ENCODE measurements at regions not wholly inside any gene's neighbourhood (a gene's known extent, or its start where the extent isn't known, plus 50 kb on each side); places are given as distances from the start of the nearest gene placed in this dataset.

DNA sequence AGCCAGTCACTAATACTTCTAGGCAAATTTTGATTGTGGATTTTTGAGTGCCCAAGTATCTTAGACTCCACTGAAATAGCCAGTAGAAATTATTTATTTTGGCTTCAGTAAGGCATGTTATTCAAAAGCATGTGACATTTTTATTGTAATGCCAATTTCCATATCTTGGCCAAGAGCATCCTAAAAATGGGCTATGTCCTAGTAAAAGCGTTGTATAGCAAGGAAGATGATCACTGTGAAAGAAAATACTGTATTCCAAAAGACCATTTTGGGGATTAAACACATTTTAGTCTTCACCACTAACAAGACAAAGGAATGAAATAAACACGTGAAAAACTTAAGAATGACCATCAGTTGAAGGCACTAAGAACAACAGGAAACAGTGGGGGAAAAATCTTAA, 149.1 kb downstream of the NUFIP1 start:
- H3K27me3 ChIP-seq (ENCODE audit: insufficient read depth, low read length) = no peaks in the 10 kb centered on the region
- ChIA-PET POLR2A (no interaction called here), CTCF (no interaction called here), RAD21 (ENCODE audit: low non-redundant PET in 1 of 2, low total read pairs in 2 of 2, uncharacterized antibody in 2 of 2, unreplicated experiment in 2 of 2) (no interaction called here)
- no peak overlapping the region for H3K4me2 ChIP-seq (ENCODE audit: low read length)
- H3K9me2 ChIP-seq (ENCODE audit: insufficient read depth) = no peaks in the 10 kb centered on the region
- no peak overlapping the region for H2AFZ ChIP-seq (ENCODE audit: low read depth, low read length, poor library complexity, severe bottlenecking)
- H3K4me1 ChIP-seq (ENCODE audit: control insufficient read depth in 1 of 2, insufficient read depth in 2 of 2, low read length in 2 of 2) = peaks cover 0 to 10% of the 10 kb centered on the region in 2 experiments; a peak in 1 of 4 replicates
- TF ChIP-seq, protein P1, sequence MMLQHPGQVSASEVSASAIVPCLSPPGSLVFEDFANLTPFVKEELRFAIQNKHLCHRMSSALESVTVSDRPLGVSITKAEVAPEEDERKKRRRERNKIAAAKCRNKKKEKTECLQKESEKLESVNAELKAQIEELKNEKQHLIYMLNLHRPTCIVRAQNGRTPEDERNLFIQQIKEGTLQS (IDR thresholded peaks at IDR 0.05) = no peak
- TF ChIP-seq, protein P2, sequence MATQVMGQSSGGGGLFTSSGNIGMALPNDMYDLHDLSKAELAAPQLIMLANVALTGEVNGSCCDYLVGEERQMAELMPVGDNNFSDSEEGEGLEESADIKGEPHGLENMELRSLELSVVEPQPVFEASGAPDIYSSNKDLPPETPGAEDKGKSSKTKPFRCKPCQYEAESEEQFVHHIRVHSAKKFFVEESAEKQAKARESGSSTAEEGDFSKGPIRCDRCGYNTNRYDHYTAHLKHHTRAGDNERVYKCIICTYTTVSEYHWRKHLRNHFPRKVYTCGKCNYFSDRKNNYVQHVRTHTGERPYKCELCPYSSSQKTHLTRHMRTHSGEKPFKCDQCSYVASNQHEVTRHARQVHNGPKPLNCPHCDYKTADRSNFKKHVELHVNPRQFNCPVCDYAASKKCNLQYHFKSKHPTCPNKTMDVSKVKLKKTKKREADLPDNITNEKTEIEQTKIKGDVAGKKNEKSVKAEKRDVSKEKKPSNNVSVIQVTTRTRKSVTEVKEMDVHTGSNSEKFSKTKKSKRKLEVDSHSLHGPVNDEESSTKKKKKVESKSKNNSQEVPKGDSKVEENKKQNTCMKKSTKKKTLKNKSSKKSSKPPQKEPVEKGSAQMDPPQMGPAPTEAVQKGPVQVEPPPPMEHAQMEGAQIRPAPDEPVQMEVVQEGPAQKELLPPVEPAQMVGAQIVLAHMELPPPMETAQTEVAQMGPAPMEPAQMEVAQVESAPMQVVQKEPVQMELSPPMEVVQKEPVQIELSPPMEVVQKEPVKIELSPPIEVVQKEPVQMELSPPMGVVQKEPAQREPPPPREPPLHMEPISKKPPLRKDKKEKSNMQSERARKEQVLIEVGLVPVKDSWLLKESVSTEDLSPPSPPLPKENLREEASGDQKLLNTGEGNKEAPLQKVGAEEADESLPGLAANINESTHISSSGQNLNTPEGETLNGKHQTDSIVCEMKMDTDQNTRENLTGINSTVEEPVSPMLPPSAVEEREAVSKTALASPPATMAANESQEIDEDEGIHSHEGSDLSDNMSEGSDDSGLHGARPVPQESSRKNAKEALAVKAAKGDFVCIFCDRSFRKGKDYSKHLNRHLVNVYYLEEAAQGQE (IDR thresholded peaks at IDR 0.05; ENCODE audit: low read depth) = no peak
- no peak for TF ChIP-seq YY1 (IDR thresholded peaks at IDR 0.05; ENCODE audit: extremely low read depth, insufficient replicate concordance, low read depth, low read length)
- TF ChIP-seq EGR1 (IDR thresholded peaks at IDR 0.05; ENCODE audit: low read depth) = no peak
- TF ChIP-seq POLR2AphosphoS5 (IDR thresholded peaks at IDR 0.05; ENCODE audit: low read depth, low read length) = no peak
- no peak for TF ChIP-seq POLR2A (IDR thresholded peaks at IDR 0.05; ENCODE audit: borderline replicate concordance, extremely low read depth, insufficient read depth, insufficient read length)
- TF ChIP-seq, protein P3, sequence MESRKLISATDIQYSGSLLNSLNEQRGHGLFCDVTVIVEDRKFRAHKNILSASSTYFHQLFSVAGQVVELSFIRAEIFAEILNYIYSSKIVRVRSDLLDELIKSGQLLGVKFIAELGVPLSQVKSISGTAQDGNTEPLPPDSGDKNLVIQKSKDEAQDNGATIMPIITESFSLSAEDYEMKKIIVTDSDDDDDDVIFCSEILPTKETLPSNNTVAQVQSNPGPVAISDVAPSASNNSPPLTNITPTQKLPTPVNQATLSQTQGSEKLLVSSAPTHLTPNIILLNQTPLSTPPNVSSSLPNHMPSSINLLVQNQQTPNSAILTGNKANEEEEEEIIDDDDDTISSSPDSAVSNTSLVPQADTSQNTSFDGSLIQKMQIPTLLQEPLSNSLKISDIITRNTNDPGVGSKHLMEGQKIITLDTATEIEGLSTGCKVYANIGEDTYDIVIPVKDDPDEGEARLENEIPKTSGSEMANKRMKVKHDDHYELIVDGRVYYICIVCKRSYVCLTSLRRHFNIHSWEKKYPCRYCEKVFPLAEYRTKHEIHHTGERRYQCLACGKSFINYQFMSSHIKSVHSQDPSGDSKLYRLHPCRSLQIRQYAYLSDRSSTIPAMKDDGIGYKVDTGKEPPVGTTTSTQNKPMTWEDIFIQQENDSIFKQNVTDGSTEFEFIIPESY (IDR thresholded peaks at IDR 0.05; ENCODE audit: extremely low read depth, insufficient replicate concordance, low read length) = no peak
- TF ChIP-seq ZFX (IDR thresholded peaks at IDR 0.05) = no peak
- TF ChIP-seq, protein P4, sequence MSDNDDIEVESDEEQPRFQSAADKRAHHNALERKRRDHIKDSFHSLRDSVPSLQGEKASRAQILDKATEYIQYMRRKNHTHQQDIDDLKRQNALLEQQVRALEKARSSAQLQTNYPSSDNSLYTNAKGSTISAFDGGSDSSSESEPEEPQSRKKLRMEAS (IDR thresholded peaks at IDR 0.05) = no peak
- no peak for TF ChIP-seq SRF (IDR thresholded peaks at IDR 0.05; ENCODE audit: low read depth)
- no peak for TF ChIP-seq FOSL1 (IDR thresholded peaks at IDR 0.05; ENCODE audit: low read depth)
- TF ChIP-seq RAD21 (IDR thresholded peaks at IDR 0.05; ENCODE audit: low read depth) = no peak
- no peak for TF ChIP-seq CBX3 (IDR thresholded peaks at IDR 0.05; ENCODE audit: low read depth)
- no peak for TF ChIP-seq EZH2 (IDR thresholded peaks at IDR 0.05)
- TF ChIP-seq, protein P5, sequence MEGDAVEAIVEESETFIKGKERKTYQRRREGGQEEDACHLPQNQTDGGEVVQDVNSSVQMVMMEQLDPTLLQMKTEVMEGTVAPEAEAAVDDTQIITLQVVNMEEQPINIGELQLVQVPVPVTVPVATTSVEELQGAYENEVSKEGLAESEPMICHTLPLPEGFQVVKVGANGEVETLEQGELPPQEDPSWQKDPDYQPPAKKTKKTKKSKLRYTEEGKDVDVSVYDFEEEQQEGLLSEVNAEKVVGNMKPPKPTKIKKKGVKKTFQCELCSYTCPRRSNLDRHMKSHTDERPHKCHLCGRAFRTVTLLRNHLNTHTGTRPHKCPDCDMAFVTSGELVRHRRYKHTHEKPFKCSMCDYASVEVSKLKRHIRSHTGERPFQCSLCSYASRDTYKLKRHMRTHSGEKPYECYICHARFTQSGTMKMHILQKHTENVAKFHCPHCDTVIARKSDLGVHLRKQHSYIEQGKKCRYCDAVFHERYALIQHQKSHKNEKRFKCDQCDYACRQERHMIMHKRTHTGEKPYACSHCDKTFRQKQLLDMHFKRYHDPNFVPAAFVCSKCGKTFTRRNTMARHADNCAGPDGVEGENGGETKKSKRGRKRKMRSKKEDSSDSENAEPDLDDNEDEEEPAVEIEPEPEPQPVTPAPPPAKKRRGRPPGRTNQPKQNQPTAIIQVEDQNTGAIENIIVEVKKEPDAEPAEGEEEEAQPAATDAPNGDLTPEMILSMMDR (IDR thresholded peaks at IDR 0.05 in 2 of 3, conservative IDR thresholded peaks at IDR 0.05 in 1 of 3; ENCODE audit: borderline replicate concordance in 1 of 3, insufficient read depth in 1 of 3, low read depth in 2 of 3, low read length in 2 of 3) = no peak
- TF ChIP-seq SP1 (IDR thresholded peaks at IDR 0.05; ENCODE audit: low read depth) = no peak
- no peak for TF ChIP-seq ELF1 (IDR thresholded peaks at IDR 0.05; ENCODE audit: borderline replicate concordance, low read depth)
- intact Hi-C loops (cut with micrococcal nuclease) = no loop called here
- H3K9ac ChIP-seq (ENCODE audit: low read length) = no peak overlapping the region
- DNase-seq (ENCODE audit: low read depth, low spot score) (no peak), ATAC-seq (no peak)
- no peak overlapping the region for H3K4me3 ChIP-seq (replicated peaks in 1 of 2; ENCODE audit: low read depth in 1 of 2, low read length in 2 of 2)
- H3K36me3 ChIP-seq (ENCODE audit: control insufficient read depth in 1 of 2, insufficient read depth in 2 of 2, low read length in 2 of 2) = no peaks in the 10 kb centered on the region
- no peak overlapping the region for H3K27ac ChIP-seq (ENCODE audit: low read depth, low read length)
- no TSS peak for BruUV-seq (replicated peaks)
- H4K20me1 ChIP-seq (ENCODE audit: insufficient read depth) = no peaks in the 10 kb centered on the region
- H3K9me3 ChIP-seq (ENCODE audit: control insufficient read depth in 1 of 2, insufficient read depth in 1 of 2, low read depth in 1 of 2, low read length in 2 of 2) = no peaks in the 10 kb centered on the region
- H3K79me2 ChIP-seq (ENCODE audit: insufficient read depth, low read length) = no peaks in the 10 kb centered on the region

Data from HCT116 (cell line).